ENCODE measurements at regions not wholly inside any gene's neighbourhood (a gene's known extent, or its start where the extent isn't known, plus 50 kb on each side); places are given as distances from the start of the nearest gene placed in this dataset.
"Not testable (repeated sequence)": the region's sequence is repeated elsewhere in the genome, so short reads cannot be mapped to it uniquely, and the experiment has no call there.

DNA sequence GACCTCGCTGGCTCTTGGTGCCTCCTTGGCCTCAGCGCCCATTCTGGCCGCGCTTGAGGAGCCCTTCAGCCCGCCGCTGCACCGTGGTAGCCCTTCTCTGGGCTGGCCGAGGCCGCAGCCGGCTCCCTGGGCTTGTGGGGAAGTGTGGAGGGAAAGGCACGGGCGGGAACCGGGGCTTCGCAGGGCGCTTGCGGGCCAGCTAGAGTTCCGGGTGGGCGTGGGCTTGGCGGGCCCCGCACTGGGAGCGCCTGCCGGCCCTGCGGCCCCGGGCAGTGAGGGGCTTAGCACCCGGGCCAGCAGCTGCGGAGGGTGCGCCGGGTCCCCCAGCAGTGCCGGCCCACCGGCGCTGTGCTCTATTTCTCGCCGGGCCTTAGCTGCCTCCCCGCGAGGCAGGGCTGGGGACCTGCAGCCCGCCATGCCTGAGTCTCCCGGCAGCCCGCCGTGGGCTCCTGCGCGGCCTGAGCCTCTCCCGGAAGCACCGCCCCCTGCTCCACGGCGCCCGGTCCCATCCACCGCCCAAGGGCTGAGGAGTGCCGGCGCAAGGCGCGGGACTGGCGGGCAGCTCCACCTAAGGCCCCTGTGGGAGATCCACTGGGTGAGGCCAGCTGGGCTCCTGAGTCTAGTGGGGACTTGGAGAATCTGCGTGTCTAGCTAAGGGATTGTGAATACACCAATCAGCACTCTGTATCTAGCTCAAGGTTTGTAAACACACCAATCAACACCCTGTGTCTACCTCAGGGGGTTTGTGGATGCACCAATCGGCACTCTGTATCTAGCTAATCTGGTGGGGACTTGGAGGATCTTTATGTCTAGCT is 141.1 kb downstream of the SLCO4C1 start:
- DNase-seq (ENCODE audit: low read depth) = not testable (repeated sequence)

DNA sequence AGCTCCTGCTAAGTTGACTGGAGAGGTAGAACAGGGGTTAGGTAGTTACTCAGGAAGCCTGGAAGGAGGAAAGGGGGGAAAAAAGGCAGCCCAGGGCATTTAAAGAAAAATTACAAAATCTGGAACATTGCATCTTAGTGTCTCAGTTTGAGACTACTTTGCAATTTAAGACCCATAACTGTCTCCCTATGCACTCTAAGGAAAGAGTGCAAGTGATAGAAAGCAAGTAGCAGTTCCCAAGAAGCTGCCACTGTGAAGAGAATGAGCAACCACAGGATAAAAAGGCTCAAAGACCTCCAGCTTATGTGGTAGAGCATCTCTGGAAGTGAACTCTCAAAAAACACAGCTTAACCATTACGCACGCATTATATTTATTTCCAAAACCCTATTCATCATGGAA is 141.8 kb downstream of the SLCO4C1 start:
- DNase-seq (ENCODE audit: low read depth) = no peak

- no peak for DNase-seq (ENCODE audit: low read depth)
These were observed 142.9 kb downstream of the SLCO4C1 start for GRCh38 chr5:102153003-102153759.

- DNase-seq (ENCODE audit: low read depth) = no peak
These were observed 157.1 kb downstream of the SLCO4C1 start for GRCh38 chr5:102139029-102139428.

DNA sequence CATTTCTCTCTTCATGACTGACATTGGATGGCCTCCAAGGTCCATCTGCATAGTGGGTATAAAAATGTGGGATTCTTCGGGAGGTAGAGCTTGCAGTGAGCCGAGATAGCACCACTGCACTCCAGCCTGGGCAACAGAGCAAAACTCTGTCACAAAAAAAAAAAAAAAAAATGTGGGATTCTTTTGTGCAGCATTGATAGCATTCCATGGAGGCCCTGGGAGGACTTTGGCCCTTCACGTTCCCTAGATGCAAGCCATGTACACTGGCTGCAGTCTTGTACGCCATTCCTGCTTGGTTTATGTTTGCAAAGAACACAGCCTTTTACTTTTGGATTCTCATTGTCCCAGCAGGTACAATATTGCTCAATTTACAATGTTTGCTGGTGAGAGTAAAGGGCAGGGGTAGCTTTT is 157.8 kb downstream of the SLCO4C1 start:
- no peak for DNase-seq (ENCODE audit: low read depth)

- no peak for DNase-seq (ENCODE audit: low read depth)
These were observed 165.2 kb downstream of the SLCO4C1 start for GRCh38 chr5:102130890-102131289.

- no peak for DNase-seq (ENCODE audit: low read depth)
These were observed 165.7 kb downstream of the SLCO4C1 start for GRCh38 chr5:102130386-102130785.

GRCh38 chr5:102119252-102119651 is 176.8 kb downstream of the SLCO4C1 start:
- DNase-seq (ENCODE audit: low read depth) = no peak

GRCh38 chr5:102115736-102116135 is 180.3 kb downstream of the SLCO4C1 start:
- no peak for DNase-seq (ENCODE audit: low read depth)

DNA sequence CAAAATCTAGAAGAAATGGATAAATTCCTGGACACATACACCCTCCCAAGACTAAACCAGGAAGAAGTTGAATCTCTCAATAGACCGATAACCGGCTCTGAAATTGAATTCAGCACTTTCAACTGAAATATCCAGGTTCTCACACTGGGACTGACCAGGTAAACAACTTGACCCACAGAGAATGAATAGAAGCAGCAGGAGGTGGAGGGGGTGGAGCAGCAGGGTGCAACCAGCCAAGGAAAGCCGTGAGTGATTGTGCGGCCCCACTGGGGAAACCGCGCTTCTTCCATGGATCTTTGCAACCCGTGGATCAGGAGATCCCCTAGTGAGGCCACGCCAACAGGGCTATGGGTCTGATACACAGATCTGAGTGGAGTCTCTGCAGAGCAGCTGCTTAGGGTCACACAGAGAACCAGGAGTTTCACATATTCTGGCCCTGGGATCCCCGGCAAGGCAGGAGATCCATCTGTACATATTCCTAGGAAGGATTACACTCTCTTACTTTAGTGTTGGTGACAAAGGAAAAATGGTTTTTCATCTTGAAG is 181.5 kb downstream of the SLCO4C1 start:
- no peak for DNase-seq (ENCODE audit: low read depth)

DNA sequence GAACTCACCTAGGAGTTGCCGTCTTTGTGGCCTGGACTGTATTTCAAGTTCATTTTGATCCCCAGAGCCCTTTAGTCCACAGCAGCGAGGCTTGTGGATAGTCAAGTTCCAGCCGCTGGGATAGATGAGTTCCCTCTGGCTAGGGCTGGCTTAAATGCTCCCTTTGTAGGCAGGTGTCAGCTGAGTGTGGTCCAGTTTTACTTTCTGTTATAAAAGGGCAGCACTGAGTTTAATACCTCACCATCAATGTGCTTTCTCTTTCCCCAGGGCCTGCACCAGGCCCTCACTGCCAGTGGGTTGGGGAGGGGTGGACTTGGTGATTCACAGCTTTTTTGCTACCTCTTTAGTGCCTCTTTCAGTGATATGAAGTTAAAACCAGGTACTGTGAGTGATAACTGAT is 188.2 kb downstream of the SLCO4C1 start:
- DNase-seq (ENCODE audit: low read depth) = no peak

DNA sequence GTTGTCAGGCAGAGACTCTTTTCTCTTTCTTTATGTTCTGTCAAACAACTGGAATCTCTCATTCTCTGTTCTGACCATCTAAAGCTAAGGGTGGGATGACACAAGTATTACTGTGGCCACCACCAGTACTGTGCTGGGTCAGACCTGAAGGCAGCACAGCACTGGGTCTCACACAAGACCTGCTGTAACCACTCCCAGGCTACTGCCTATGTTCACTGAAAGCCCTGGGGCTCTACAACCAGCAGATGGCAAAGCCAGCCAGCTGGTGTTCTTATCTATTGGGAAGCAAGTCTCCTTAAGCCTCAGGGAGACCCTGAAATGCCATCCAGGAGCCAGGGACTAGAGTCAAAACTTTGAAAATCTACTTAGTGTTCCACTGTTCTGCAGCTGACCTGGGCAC is 189.5 kb downstream of the SLCO4C1 start:
- no peak for DNase-seq (ENCODE audit: low read depth)

DNA sequence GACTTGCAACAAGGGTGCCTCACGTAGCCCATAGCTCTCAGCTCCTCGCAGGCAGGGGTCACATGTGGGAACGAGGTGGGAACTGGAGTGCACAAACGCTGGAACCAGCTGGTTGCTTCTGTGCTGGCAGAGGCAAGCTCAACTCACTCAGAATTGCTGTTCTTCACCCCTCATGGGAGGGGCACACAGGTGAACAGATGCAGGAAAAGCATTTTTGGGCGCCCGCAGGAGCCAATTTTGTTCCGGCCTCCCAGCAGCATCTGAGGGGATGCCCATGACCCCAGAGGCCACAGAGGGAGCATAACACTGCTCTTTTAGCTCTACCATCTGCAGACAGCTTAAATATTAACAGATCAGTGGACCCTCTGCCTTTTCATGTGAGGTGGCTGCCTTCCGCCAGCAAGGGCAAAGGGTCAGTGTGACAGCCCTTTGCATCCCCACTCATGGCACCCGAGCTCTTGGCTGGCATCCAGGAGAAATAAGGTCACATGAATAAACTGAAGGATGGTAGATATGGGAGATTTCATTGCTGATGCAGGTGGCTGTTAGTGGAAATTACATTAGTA is 196.2 kb downstream of the SLCO4C1 start:
- no peak for DNase-seq (ENCODE audit: low read depth)

- not testable (repeated sequence) for DNase-seq (ENCODE audit: low read depth)
These were observed 197.0 kb downstream of the SLCO4C1 start for GRCh38 chr5:102099083-102099482.

GRCh38 chr5:102098606-102099005 is 197.5 kb downstream of the SLCO4C1 start:
- DNase-seq (ENCODE audit: low read depth) = not testable (repeated sequence)

- DNase-seq (ENCODE audit: low read depth) = no peak
These were observed 205.3 kb downstream of the SLCO4C1 start for GRCh38 chr5:102090770-102091169.

DNA sequence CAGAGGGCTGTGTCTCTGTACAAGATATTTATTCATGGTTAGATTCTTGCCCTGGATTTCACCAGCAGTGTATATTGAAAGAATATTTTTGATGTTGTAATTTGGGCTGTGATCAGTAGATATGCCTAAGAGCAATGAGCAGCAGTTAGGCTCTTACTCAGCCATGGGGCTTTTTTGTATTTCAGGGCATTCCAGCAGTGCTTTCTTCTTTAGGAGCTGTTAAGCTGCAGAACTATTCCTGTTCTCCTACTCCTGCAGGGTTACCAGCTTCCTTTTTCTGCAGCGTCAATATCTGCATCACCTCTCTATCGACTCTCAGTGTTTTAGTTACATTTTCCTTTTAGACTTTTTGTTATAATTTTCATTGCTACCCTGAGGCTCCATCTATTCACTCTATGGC is 206.2 kb downstream of the SLCO4C1 start:
- no peak for DNase-seq (ENCODE audit: low read depth)

DNA sequence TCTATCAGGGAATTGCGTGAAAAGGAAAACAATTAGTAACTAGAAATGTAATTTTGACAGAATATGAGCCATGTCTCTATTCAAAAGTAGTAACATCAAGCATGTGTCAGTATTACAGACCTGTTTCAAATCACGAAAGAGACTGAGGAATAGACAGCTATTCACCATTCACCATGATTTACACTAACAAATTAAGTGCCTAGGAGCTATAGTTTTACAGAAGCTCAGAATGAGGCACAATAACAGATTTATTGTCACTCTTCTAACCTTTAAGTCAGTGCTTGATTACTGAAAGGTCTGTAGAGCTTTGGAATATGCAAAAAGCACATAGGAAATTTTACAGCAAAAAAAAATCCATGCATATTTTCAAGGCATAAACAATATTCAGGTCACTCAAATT is 208.2 kb downstream of the SLCO4C1 start:
- DNase-seq (ENCODE audit: low read depth) = no peak

DNA sequence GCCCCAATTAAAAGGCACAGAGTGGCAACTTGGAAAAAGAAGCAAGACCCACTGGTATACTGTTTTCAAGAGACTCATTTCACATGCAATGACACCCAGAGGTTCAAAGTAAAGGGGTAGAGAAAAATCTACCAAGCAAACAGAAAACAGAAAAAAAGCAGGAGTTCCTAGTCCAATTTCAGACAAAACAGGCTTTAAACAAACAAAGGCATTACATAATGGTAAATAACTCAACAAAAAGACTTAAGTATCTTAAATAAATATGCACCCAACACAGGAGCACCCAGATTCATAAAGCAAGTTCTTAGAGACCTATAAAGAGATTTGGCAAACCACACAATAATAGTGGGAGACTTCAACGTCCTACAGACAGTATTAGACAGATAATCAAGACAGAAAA is 215.8 kb downstream of the SLCO4C1 start:
- no peak for DNase-seq (ENCODE audit: low read depth)

DNA sequence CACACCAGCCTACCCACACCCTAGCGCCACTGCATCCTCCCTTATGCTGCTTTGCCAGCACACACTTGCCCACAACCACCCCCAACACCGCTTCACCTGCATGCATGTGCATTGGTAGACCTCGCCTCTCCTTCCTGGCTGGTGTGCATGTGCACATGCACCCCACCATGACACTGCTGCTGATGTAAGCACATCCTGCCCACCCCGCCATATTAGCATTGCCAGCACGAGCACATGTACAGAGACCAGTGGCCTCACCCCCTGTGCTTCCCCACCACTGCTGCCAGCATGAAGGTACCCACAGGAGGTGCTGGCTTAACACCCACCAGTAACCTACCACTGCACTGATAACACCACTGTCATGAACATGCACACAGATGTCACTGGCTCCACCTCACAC is 218.2 kb downstream of the SLCO4C1 start:
- no peak for DNase-seq (ENCODE audit: low read depth)

DNA sequence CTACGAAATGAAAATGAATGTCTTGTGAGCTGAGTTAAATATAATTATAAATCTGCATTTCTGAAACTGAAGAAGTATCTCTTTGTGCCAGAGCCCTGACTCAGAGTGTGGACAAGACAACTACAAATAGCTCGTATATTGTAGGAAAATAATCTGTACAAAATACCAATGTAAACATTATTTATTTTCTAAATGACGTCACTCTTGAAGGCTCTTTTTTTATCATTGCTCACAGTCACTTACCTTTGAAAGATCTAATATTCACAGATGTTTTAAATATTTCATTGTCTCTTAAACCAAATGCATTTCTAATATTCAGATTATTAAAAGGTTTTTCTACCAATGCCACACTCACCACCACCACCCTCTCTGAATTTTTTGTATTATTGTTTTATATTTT is 226.1 kb downstream of the SLCO4C1 start:
- no peak for DNase-seq (ENCODE audit: low read depth)

DNA sequence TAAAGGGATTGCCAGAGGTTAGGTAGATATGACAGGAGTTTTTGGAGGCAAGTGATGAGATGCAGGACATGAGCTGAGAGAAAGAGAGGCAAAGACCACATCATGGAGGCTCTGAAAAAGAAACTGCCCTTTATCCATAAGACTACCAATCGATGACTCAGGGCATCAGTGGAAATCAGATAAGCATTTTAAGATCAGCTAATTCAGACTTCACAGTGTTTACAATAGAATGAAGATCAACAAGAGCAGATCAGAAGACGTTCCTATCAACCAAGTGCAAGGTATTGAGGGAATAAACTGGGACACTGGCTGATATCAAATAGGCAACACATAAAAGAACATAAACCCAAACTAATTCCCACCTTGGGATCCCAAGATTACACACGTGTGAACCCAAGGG is 227.2 kb downstream of the SLCO4C1 start:
- no peak for DNase-seq (ENCODE audit: low read depth)

GRCh38 chr5:102049517-102049916 is 246.6 kb downstream of the SLCO4C1 start:
- DNase-seq (ENCODE audit: low read depth) = no peak

All from activated T-cell treated with anti-CD3 and anti-CD28 coated beads for 1 hour (primary cell).